ENCODE measurements at regions not wholly inside any gene's neighbourhood (a gene's known extent, or its start where the extent isn't known, plus 50 kb on each side); places are given as distances from the start of the nearest gene placed in this dataset.
"Not testable (repeated sequence)": the region's sequence is repeated elsewhere in the genome, so short reads cannot be mapped to it uniquely, and the experiment has no call there.

- DNase-seq = no peak
Observed at GRCh38 chr13:44131069-44131614, 242.5 kb upstream of the SERP2 start.

- DNase-seq = no peak
Observed at GRCh38 chr13:44132710-44133109, 240.9 kb upstream of the SERP2 start.

GRCh38 chr13:44133626-44134025 lies 240.0 kb upstream of the SERP2 start:
- DNase-seq = no peak

GRCh38 chr13:44135566-44135965 lies 238.1 kb upstream of the SERP2 start:
- DNase-seq = no peak

- DNase-seq = no peak
Observed at GRCh38 chr13:44136696-44137268, 236.8 kb upstream of the SERP2 start.

GRCh38 chr13:44137466-44137865 lies 236.2 kb upstream of the SERP2 start:
- DNase-seq = no peak

- DNase-seq = no peak
Observed at GRCh38 chr13:44140146-44140545, 233.5 kb upstream of the SERP2 start.

GRCh38 chr13:44140888-44141724 lies 232.5 kb upstream of the SERP2 start:
- DNase-seq = no peak

- DNase-seq = peak; percentile 83
Observed at GRCh38 chr13:44141725-44142539, 231.7 kb upstream of the SERP2 start.

- DNase-seq = no peak
Observed at GRCh38 chr13:44142540-44142867, 231.1 kb upstream of the SERP2 start.

- no peak for DNase-seq
Observed at GRCh38 chr13:44142941-44143665, 230.5 kb upstream of the SERP2 start.

GRCh38 chr13:44146138-44146537 lies 227.5 kb upstream of the SERP2 start:
- no peak for DNase-seq

- no peak for DNase-seq
Observed at GRCh38 chr13:44147233-44147632, 226.4 kb upstream of the SERP2 start.

- DNase-seq = no peak
Observed at GRCh38 chr13:44147648-44148047, 226.0 kb upstream of the SERP2 start.

GRCh38 chr13:44148159-44148914 lies 225.3 kb upstream of the SERP2 start:
- DNase-seq = no peak

- DNase-seq = not testable (repeated sequence)
Observed at GRCh38 chr13:44149231-44149630, 224.4 kb upstream of the SERP2 start.

GRCh38 chr13:44149821-44150220 lies 223.8 kb upstream of the SERP2 start:
- DNase-seq = no peak

GRCh38 chr13:44151474-44151873 lies 222.2 kb upstream of the SERP2 start:
- peak; percentile 91 for DNase-seq

- DNase-seq = peak; percentile 27
Observed at GRCh38 chr13:44153496-44153895, 220.1 kb upstream of the SERP2 start.

GRCh38 chr13:44155422-44156293 lies 218.0 kb upstream of the SERP2 start:
- DNase-seq = peak; percentile 36

GRCh38 chr13:44156294-44156658 lies 217.3 kb upstream of the SERP2 start:
- DNase-seq = no peak

All from NCI-H446 treated with DMSO at 0.1 percent for 48 hours (cell line).